Effector memory CD4-positive, alpha-beta T cell (primary cell): ENCODE measurements at regions not wholly inside any gene's neighbourhood (a gene's known extent, or its start where the extent isn't known, plus 50 kb on each side); places are given as distances from the start of the nearest gene placed in this dataset.

Source experiments
- DNase-seq, 3 donors: peaks; one replicate each; pipeline ENCODE4 v3.0.0-alpha.2; 2020
- H3K27ac ChIP-seq: 2 replicates; pipeline ENCODE4 v1.7.0; 2013; ENCODE audit warnings: mild to moderate bottlenecking, low read length, moderate library complexity; ENCODE audit not compliant: insufficient read depth, poor library complexity, severe bottlenecking
- H3K27me3 ChIP-seq: replicated peaks from 2 replicates; pipeline ENCODE4 v1.7.0; 2013; ENCODE audit warnings: mild to moderate bottlenecking, low read length; ENCODE audit not compliant: insufficient read depth, control insufficient read depth, poor library complexity, severe bottlenecking
- H3K36me3 ChIP-seq: 2 replicates; pipeline ENCODE4 v1.7.0; 2013; ENCODE audit warnings: mild to moderate bottlenecking, low read length, moderate library complexity; ENCODE audit not compliant: control insufficient read depth, insufficient read depth
- H3K4me1 ChIP-seq: 2 replicates; pipeline ENCODE4 v1.7.0; 2013; ENCODE audit warnings: low read length, mild to moderate bottlenecking; ENCODE audit not compliant: control insufficient read depth, insufficient read depth, poor library complexity, severe bottlenecking
- H3K4me3 ChIP-seq: 2 replicates; pipeline ENCODE4 v1.7.0; 2013; ENCODE audit warnings: low read length, low read depth, mild to moderate bottlenecking; ENCODE audit not compliant: insufficient read depth, poor library complexity, severe bottlenecking
- H3K9me3 ChIP-seq: 2 replicates; pipeline ENCODE4 v1.7.0; 2013; ENCODE audit warnings: mild to moderate bottlenecking, low read length, moderate library complexity; ENCODE audit not compliant: control insufficient read depth

GRCh38 chr6:156707818-156708217 lies 69.4 kb upstream of the ARID1B start:
- H3K4me3 ChIP-seq = no peak overlapping the region
- H3K9me3 ChIP-seq = no peaks in the 10 kb centered on the region
- no peaks in the 10 kb centered on the region for H3K36me3 ChIP-seq
- no peaks in the 10 kb centered on the region for H3K27me3 ChIP-seq
- H3K27ac ChIP-seq = no peak overlapping the region
- no peaks in the 10 kb centered on the region for H3K4me1 ChIP-seq
- DNase-seq = no peak

- Histone ChIP-seq H3K27ac (no peak overlapping the region), H3K9me3 (no peaks in the 10 kb centered on the region), H3K4me3 (no peak overlapping the region), H3K4me1 (no peaks in the 10 kb centered on the region), H3K27me3 (no peaks in the 10 kb centered on the region), H3K36me3 (no peaks in the 10 kb centered on the region)
- DNase-seq = no peak
Observed at GRCh38 chr6:156703719-156704118, 73.5 kb upstream of the ARID1B start.

GRCh38 chr6:156701966-156702365 lies 75.2 kb upstream of the ARID1B start:
- H3K27ac ChIP-seq = no peak overlapping the region
- H3K4me3 ChIP-seq = no peak overlapping the region
- no peaks in the 10 kb centered on the region for H3K36me3 ChIP-seq
- no peaks in the 10 kb centered on the region for H3K9me3 ChIP-seq
- no peak for DNase-seq
- no peaks in the 10 kb centered on the region for H3K27me3 ChIP-seq
- H3K4me1 ChIP-seq = no peaks in the 10 kb centered on the region

DNA sequence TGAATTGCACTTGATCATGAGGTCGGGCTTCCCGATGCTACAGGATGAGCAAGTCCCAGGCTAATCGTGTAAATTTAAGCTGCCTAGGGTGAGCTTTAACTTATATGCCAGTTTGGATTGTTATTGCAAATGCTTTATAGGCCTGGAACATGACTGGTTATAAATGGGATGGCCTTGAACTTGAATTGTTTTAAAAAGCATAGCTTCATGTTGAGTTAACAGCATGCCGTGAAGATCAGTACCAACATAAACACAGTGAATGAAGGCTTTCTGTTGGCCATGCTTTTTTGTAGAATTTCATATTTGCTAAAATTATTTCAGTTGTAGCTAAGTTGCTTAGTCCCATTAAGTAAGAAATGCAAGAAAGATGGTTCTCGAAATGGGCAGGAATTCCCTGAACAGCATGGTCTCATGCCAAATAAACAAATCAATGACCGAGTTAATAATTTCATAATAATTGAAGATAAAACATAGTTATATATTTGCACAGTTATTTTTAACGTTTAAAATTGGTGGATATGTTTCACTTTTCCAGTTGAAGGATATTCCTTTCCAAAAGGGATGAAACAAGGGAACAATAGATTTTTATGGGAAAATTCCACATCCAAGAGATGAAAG lies 76.6 kb upstream of the ARID1B start:
- H3K27me3 ChIP-seq = no peaks in the 10 kb centered on the region
- no peaks in the 10 kb centered on the region for H3K36me3 ChIP-seq
- no peaks in the 10 kb centered on the region for H3K4me1 ChIP-seq
- no peak overlapping the region for H3K4me3 ChIP-seq
- DNase-seq = no peak
- H3K27ac ChIP-seq = no peak overlapping the region
- H3K9me3 ChIP-seq = no peaks in the 10 kb centered on the region

- Histone ChIP-seq H3K9me3 (no peaks in the 10 kb centered on the region), H3K27ac (no peak overlapping the region), H3K4me1 (no peaks in the 10 kb centered on the region), H3K36me3 (no peaks in the 10 kb centered on the region), H3K4me3 (no peak overlapping the region), H3K27me3 (no peaks in the 10 kb centered on the region)
- DNase-seq = no peak
Observed at GRCh38 chr6:156699935-156700334, 77.2 kb upstream of the ARID1B start.

- Histone ChIP-seq H3K27ac (no peak overlapping the region), H3K27me3 (no peaks in the 10 kb centered on the region), H3K4me3 (no peak overlapping the region), H3K36me3 (no peaks in the 10 kb centered on the region), H3K4me1 (no peaks in the 10 kb centered on the region), H3K9me3 (no peaks in the 10 kb centered on the region)
- no peak for DNase-seq
Observed at GRCh38 chr6:156699017-156699421, 78.2 kb upstream of the ARID1B start.

- Histone ChIP-seq H3K27ac (no peak overlapping the region), H3K27me3 (no peaks in the 10 kb centered on the region), H3K4me1 (no peaks in the 10 kb centered on the region)
Observed at GRCh38 chr6:156698239-156699016, 78.8 kb upstream of the ARID1B start.

GRCh38 chr6:156697225-156697830 lies 79.8 kb upstream of the ARID1B start:
- Histone ChIP-seq H3K27me3 (no peaks in the 10 kb centered on the region), H3K27ac (no peak overlapping the region)
- no peak for DNase-seq

More at GRCh38 chr6:156698239-156699016, 78.8 kb upstream of the ARID1B start:
- Histone ChIP-seq H3K9me3 (no peaks in the 10 kb centered on the region), H3K36me3 (no peaks in the 10 kb centered on the region), H3K4me3 (no peak overlapping the region)
- DNase-seq = no peak

GRCh38 chr6:156695742-156696141 lies 81.4 kb upstream of the ARID1B start:
- no peaks in the 10 kb centered on the region for H3K4me1 ChIP-seq
- H3K27ac ChIP-seq = no peak overlapping the region
- H3K4me3 ChIP-seq = no peak overlapping the region
- no peaks in the 10 kb centered on the region for H3K9me3 ChIP-seq
- no peaks in the 10 kb centered on the region for H3K36me3 ChIP-seq
- H3K27me3 ChIP-seq = no peaks in the 10 kb centered on the region
- no peak for DNase-seq

More at GRCh38 chr6:156697225-156697830, 79.8 kb upstream of the ARID1B start:
- Histone ChIP-seq H3K4me1 (no peaks in the 10 kb centered on the region), H3K4me3 (no peak overlapping the region), H3K9me3 (no peaks in the 10 kb centered on the region), H3K36me3 (no peaks in the 10 kb centered on the region)

GRCh38 chr6:156694679-156695078 lies 82.5 kb upstream of the ARID1B start:
- DNase-seq = no peak
- Histone ChIP-seq H3K4me1 (no peaks in the 10 kb centered on the region), H3K36me3 (no peaks in the 10 kb centered on the region), H3K9me3 (no peaks in the 10 kb centered on the region), H3K27ac (no peak overlapping the region), H3K4me3 (no peak overlapping the region), H3K27me3 (no peaks in the 10 kb centered on the region)
